RWPE1 (cell line): ENCODE measurements at regions not wholly inside any gene's neighbourhood (a gene's known extent, or its start where the extent isn't known, plus 50 kb on each side); places are given as distances from the start of the nearest gene placed in this dataset.

Source experiments
- CTCF ChIA-PET: fragments of 350-600 bp; sonication (Branson Sonifier 250); formaldehyde crosslinking; extraction: SDS; loops from one replicate; lab custom pipeline; 2021; lab: Yijun Ruan, JAX
- POLR2A ChIA-PET: fragments of 400-600 bp; formaldehyde crosslinking; extraction: SDS; loops from one replicate; lab custom pipeline; 2020; ENCODE audit warnings: antibody characterized with exemption; ENCODE audit not compliant: low non-redundant PET; lab: Yijun Ruan, JAX
- DNase-seq: peaks from one replicate; pipeline ENCODE4 v3.0.0; 2012; ENCODE audit warnings: low spot score
- H3K27ac ChIP-seq: fragments of 450-650 bp; 2 replicates; pipeline ENCODE4 v1.5.1; 2017
- TF ChIP-seq, protein P1 (sequence below): fragments of 450-650 bp; conservative IDR thresholded peaks from 2 replicates; pipeline ENCODE4 v1.5.1; 2017; ENCODE audit warnings: low read depth, mild to moderate bottlenecking

DNA sequence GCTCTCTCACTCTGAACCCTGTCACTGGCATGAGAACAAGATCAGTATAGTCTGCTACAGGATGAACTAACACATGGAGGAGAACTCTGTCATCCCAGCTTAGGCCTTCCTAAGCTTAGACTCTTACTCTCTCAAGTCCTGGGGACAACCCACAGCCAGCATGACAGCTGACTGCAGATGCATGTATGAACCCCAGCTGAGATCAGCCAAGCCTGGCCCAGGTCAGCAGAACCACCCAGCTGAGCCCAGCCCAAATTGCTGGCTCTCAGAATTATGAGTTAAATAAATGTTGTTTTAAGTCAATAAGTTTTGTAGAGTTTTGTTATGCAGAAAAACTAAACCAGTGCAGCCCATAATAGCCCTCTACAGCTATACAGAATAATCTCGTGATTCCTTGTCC, 287.3 kb downstream of the TNS1 start:
- no peak overlapping the region for H3K27ac ChIP-seq
- CTCF ChIA-PET, result interaction anchor here (0.6 kb wide), 1 partner anchor 1037 kb away, joined by 3 read pairs; no protein-coding TSS in a partner anchor
- TF ChIP-seq, protein P1, sequence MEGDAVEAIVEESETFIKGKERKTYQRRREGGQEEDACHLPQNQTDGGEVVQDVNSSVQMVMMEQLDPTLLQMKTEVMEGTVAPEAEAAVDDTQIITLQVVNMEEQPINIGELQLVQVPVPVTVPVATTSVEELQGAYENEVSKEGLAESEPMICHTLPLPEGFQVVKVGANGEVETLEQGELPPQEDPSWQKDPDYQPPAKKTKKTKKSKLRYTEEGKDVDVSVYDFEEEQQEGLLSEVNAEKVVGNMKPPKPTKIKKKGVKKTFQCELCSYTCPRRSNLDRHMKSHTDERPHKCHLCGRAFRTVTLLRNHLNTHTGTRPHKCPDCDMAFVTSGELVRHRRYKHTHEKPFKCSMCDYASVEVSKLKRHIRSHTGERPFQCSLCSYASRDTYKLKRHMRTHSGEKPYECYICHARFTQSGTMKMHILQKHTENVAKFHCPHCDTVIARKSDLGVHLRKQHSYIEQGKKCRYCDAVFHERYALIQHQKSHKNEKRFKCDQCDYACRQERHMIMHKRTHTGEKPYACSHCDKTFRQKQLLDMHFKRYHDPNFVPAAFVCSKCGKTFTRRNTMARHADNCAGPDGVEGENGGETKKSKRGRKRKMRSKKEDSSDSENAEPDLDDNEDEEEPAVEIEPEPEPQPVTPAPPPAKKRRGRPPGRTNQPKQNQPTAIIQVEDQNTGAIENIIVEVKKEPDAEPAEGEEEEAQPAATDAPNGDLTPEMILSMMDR, result no peak
- DNase-seq, result no peak
- POLR2A ChIA-PET, result no interaction called here

DNA sequence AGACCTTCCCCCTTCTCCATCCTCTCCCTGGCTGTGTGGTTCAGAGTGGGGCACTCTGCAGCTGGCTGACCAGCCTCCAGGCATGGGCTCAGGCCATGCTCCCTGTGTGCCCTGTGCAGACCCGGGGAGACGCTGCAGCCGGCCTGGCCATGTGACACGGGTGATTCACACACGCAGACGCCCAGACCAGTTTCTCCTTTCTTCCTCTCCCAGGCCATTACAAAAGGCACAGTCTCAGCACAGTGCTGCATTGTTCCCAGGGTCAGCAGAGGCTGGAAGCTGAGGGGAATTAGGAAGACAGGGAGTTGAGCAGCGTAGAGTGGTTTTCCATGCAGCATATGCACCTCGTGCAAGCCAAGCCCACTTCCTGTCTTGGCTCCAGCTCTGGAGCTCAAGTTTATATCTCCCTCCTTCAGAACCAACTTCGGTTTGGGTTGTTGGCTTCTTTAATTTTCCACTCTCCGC, 288.5 kb downstream of the TNS1 start:
- peak; percentile 30 for DNase-seq
- ChIA-PET POLR2A (no interaction called here), CTCF (interaction anchor here (0.6 to 0.9 kb wide), 2 partner anchors 62 to 190 kb away, joined by 3 read pairs; no protein-coding TSS in a partner anchor)
- TF ChIP-seq, protein P1, result no peak
- H3K27ac ChIP-seq, result no peak overlapping the region

DNA sequence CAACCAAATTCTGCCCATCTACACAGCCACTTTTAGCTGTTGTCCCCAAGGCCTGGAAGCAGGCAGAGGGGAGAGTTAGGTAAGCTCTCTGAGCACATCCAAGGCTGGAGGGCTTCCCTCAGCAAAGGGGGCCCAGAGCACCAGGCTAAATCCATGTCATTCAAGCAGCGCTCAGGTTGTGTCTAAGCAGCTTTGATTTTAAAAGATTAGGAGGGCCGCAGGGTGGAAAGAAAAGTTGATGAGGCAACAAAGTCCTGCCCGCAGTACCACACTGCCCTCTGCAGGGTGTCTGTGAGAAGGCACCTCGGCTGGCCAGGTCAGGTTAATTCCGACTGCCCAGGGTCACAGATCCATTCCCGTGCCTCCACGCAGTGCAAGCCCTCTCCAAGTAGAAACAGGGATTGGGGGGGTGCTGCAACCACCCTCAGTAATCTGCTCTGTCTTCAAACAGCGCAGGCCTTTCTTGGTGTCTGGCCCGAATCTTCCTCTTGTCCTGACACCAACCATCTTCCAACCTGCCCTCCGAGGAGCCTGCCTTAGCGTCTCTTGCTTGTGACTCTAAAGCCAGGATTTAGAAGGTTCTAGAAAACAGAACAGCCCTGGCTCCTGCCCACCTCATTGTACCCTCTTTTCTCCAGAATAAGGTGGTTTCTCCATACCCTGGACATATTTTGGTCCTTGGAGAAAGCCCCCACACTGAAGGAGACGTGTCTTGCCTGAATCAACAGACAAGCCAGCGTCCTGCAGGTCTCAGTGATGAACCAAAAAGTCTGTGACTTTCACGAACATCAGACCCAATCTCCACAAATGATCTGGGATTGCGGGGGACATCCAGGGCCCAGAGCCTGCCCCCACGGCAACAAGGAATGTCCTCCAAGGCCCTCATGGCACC, 289.2 kb downstream of the TNS1 start:
- no peak overlapping the region for H3K27ac ChIP-seq
- POLR2A ChIA-PET, result no interaction called here
- TF ChIP-seq, protein P1, result peak; percentile 93
- CTCF ChIA-PET, result interaction anchor here (0.6 to 1.6 kb wide), 36 partner anchors 9 to 1287 kb away, joined by 3 to 25 read pairs (median 3); no protein-coding TSS in a partner anchor
- peak; percentile 73 for DNase-seq

DNA sequence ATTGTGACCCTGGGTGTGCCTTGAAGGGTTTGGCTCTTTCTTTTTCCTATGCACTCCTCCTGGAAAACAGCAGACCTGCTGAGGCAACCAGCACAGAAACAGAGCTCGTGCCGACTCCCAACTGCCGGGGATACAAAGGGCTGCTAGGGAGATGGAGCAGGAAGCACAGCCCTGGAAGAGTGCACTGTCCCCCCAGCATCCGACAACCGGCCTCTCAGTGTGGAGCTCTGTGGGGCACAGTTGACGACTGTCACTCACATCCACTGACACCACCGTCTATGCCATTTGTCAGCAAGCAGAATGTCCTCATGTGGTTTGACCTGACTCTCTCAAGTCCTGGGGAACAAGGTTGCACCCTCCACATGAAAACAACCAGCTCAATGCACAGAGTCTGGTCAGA, 290.4 kb downstream of the TNS1 start:
- ChIA-PET CTCF (interaction anchor here (0.7 to 1.6 kb wide), 11 partner anchors 11 to 1014 kb away, joined by 3 to 25 read pairs (median 5); no protein-coding TSS in a partner anchor), POLR2A (interaction anchor here (0.6 kb wide), 1 partner anchor 8 kb away, joined by 3 read pairs; no protein-coding TSS in a partner anchor)
- TF ChIP-seq, protein P1, result no peak
- no peak overlapping the region for H3K27ac ChIP-seq
- DNase-seq, result no peak

DNA sequence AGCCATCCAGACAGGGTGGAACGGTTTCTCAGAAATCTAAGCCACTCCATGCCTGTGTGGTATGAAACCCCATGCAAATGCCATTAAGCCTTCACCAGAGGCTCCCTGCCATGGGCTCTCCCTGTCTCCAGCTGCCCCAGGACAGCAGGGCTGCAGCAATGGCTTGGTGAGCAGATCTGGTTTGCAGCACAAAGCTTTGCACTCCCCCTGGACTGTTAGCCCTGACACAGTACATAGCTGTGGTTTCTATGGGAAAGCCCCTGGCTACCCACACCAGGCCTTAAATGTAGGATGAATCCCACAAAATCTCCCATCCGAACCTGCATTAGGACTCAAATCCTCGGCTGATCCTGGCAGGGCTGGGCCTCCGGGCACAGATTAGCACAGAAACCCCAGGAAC, 291.6 kb downstream of the TNS1 start:
- ChIA-PET CTCF (no interaction called here), POLR2A (no interaction called here)
- DNase-seq, result no peak
- H3K27ac ChIP-seq, result no peak overlapping the region
- TF ChIP-seq, protein P1, result no peak

DNA sequence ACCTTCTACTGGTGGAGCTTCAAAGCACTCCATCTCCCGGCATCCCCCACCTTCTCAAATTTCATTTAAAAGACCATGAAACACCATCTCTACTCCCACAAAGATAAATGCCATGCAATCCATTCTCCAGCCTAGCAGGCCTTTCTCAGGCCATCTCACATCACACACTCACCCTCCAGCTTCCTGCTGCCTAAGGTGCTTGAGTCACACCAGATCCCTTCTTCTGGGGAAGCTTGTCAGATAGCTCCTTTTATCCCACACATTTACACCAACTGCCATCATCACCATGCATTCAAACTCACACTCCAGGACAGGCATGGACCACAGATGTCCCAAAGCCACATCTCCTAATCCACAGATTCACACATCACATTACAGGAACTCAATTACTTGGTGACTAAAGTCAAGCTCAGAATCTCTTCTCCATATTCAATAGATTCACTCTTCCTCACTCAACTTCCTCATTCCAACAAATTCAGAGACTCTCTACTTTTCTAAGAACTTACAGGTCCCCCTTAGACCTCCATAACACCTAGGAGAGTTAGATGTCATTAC, 292.5 kb downstream of the TNS1 start:
- TF ChIP-seq, protein P1, result no peak
- POLR2A ChIA-PET, result no interaction called here
- DNase-seq, result no peak
- CTCF ChIA-PET, result interaction anchor here (0.6 kb wide), 1 partner anchor 468 kb away, joined by 3 read pairs; no protein-coding TSS in a partner anchor
- no peak overlapping the region for H3K27ac ChIP-seq
